Gastrocnemius medialis (tissue), 4 donors: ENCODE measurements at regions not wholly inside any gene's neighbourhood (a gene's known extent, or its start where the extent isn't known, plus 50 kb on each side); places are given as distances from the start of the nearest gene placed in this dataset.

Experiments
- ATAC-seq, 2 donors: fragments of 150-250 bp; one replicate each; pipeline ENCODE4 v1.9.1; 2016
- DNase-seq, 2 donors: peaks; one replicate each; pipeline ENCODE4 v3.0.0-alpha.2; 2019
- H3K27ac ChIP-seq, 4 donors: fragments of 200-600 bp; sonication (generic); 1 replicate in 1 of 4; 2 replicates in 3 of 4; pipeline ENCODE4 v1.5.1; 2016 to 2018; ENCODE audit warnings: mild to moderate bottlenecking in 2 of 4, moderate library complexity in 1 of 4
- H3K27me3 ChIP-seq, 3 donors: fragments of 200-600 bp; sonication (generic) in 2 of 3; 1 replicate in 1 of 3; 2 replicates in 2 of 3; pipeline versions ENCODE4 v1.5.1 to v1.6.0; 2016 to 2019; ENCODE audit warnings: mild to moderate bottlenecking in 1 of 3, moderate library complexity in 1 of 3
- H3K36me3 ChIP-seq, 2 donors: fragments of 200-600 bp; sonication (generic) in 1 of 2; one replicate each; pipeline ENCODE4 v1.5.1; 2017 to 2018
- H3K4me1 ChIP-seq, 2 donors: fragments of 200-600 bp; sonication (generic) in 1 of 2; one replicate each; pipeline ENCODE4 v1.5.1; 2016 to 2017; ENCODE audit warnings: mild to moderate bottlenecking in 2 of 2
- H3K4me3 ChIP-seq, 4 donors: fragments of 200-600 bp; sonication (generic) in 3 of 4; 1 replicate in 1 of 4; 2 replicates in 3 of 4; pipeline ENCODE4 v1.5.1; 2016 to 2019; ENCODE audit warnings: mild to moderate bottlenecking in 2 of 4
- H3K9me3 ChIP-seq, 3 donors: fragments of 200-600 bp; sonication (generic) in 2 of 3; 1 replicate in 1 of 3; 2 replicates in 2 of 3; pipeline ENCODE4 v1.5.1; 2016 to 2019
- CTCF ChIP-seq, 5 experiments: fragments of 450-650 bp in 3 of 5; fragments of 200-600 bp in 2 of 5; sonication (generic) in 2 of 5; IDR thresholded peaks in 4 of 5; conservative IDR thresholded peaks in 1 of 5; 1 replicate in 4 of 5; 2 replicates in 1 of 5; pipeline ENCODE4 v1.5.1; 2016 to 2019; ENCODE audit warnings: antibody characterized with exemption in 5 of 5, mild to moderate bottlenecking in 3 of 5, moderate library complexity in 3 of 5
- POLR2A ChIP-seq, 2 donors: fragments of 450-650 bp; IDR thresholded peaks; one replicate each; pipeline ENCODE4 v1.6.1; 2017; ENCODE audit warnings: antibody characterized with exemption in 2 of 2, mild to moderate bottlenecking in 2 of 2, moderate library complexity in 2 of 2
- in situ Hi-C, 4 donors: fragments of 200-750 bp; cut with MboI; loops; one replicate each; pipeline versions ENCODE4 v1.15.0 to v1.8.0; 2017; ENCODE audit warnings: low sequenced_read_pairs in 4 of 4
- intact Hi-C: fragments of 100-400 bp; cut with DNase I; formaldehyde crosslinking; loops from one replicate; pipeline ENCODE4 v1.15.1; 2023; ENCODE audit warnings: low total_unique reads

- TF ChIP-seq POLR2A (IDR thresholded peaks at IDR 0.05) (no peak), CTCF (IDR thresholded peaks at IDR 0.05 in 4 of 5, conservative IDR thresholded peaks at IDR 0.05 in 1 of 5) (no peak)
- Histone ChIP-seq H3K36me3 (no peaks in the 10 kb centered on the region), H3K27ac (no peak overlapping the region), H3K27me3 (no peaks in the 10 kb centered on the region), H3K9me3 (no peaks in the 10 kb centered on the region), H3K4me3 (no peak overlapping the region), H3K4me1 (peaks cover 8 to 26% of the 10 kb centered on the region in 2 donors)
- DNase-seq, result no peak
- in situ Hi-C loops (no loop called here), intact Hi-C loops (no loop called here)
- ATAC-seq, result no peak
Measured at GRCh38 chr2:216944733-216945132, 84.9 kb upstream of the TNP1 start.

- no peak for TF ChIP-seq POLR2A (IDR thresholded peaks at IDR 0.05)
- no peak for TF ChIP-seq CTCF (IDR thresholded peaks at IDR 0.05 in 4 of 5, conservative IDR thresholded peaks at IDR 0.05 in 1 of 5)
- peaks cover 8 to 20% of the 10 kb centered on the region in 2 donors for H3K4me1 ChIP-seq
- in situ Hi-C loops (no loop called here), intact Hi-C loops (no loop called here)
- peak; percentile 68 to 83 for ATAC-seq
- H3K27ac ChIP-seq, result peak overlapping the region in 1 of 4 donors; percentile 24
- DNase-seq, result no peak
- no peaks in the 10 kb centered on the region for H3K9me3 ChIP-seq
- H3K4me3 ChIP-seq, result no peak overlapping the region
- no peaks in the 10 kb centered on the region for H3K27me3 ChIP-seq
- no peaks in the 10 kb centered on the region for H3K36me3 ChIP-seq
Measured at GRCh38 chr2:216943109-216943508, 83.2 kb upstream of the TNP1 start.

- Histone ChIP-seq H3K27me3 (no peaks in the 10 kb centered on the region), H3K27ac (no peak overlapping the region), H3K9me3 (no peaks in the 10 kb centered on the region), H3K4me3 (no peak overlapping the region), H3K4me1 (peaks cover 8 to 20% of the 10 kb centered on the region in 2 donors), H3K36me3 (no peaks in the 10 kb centered on the region)
- intact Hi-C loops, result no loop called here
- no peak for TF ChIP-seq POLR2A (IDR thresholded peaks at IDR 0.05)
- no peak for TF ChIP-seq CTCF (IDR thresholded peaks at IDR 0.05 in 4 of 5, conservative IDR thresholded peaks at IDR 0.05 in 1 of 5)
- in situ Hi-C loops, result no loop called here
- no peak for DNase-seq
- no peak for ATAC-seq
Measured at GRCh38 chr2:216942465-216942864, 82.6 kb upstream of the TNP1 start.

GRCh38 chr2:216942016-216942415 lies 82.2 kb upstream of the TNP1 start:
- in situ Hi-C loops, result no loop called here
- TF ChIP-seq CTCF (IDR thresholded peaks at IDR 0.05 in 4 of 5, conservative IDR thresholded peaks at IDR 0.05 in 1 of 5) (no peak), POLR2A (IDR thresholded peaks at IDR 0.05) (no peak)
- H3K4me3 ChIP-seq, result no peak overlapping the region
- no peaks in the 10 kb centered on the region for H3K36me3 ChIP-seq
- H3K27me3 ChIP-seq, result no peaks in the 10 kb centered on the region
- ATAC-seq (no peak), DNase-seq (no peak)
- no peaks in the 10 kb centered on the region for H3K9me3 ChIP-seq
- no peak overlapping the region for H3K27ac ChIP-seq
- intact Hi-C loops, result no loop called here
- peaks cover 8 to 24% of the 10 kb centered on the region in 2 donors for H3K4me1 ChIP-seq

GRCh38 chr2:216936954-216937357 lies 77.1 kb upstream of the TNP1 start:
- no peaks in the 10 kb centered on the region for H3K27me3 ChIP-seq
- TF ChIP-seq CTCF (IDR thresholded peaks at IDR 0.05 in 4 of 5, conservative IDR thresholded peaks at IDR 0.05 in 1 of 5) (no peak), POLR2A (IDR thresholded peaks at IDR 0.05) (no peak)
- H3K4me3 ChIP-seq, result no peak overlapping the region
- no peaks in the 10 kb centered on the region for H3K36me3 ChIP-seq
- H3K27ac ChIP-seq, result no peak overlapping the region
- peak; percentile 25 to 27 for DNase-seq
- in situ Hi-C loops, result no loop called here
- intact Hi-C loops, result no loop called here
- H3K9me3 ChIP-seq, result no peaks in the 10 kb centered on the region
- peaks cover 0 to 16% of the 10 kb centered on the region in 2 donors for H3K4me1 ChIP-seq
- ATAC-seq, result peak; percentile 57 to 70
